ENCODE measurements at regions not wholly inside any gene's neighbourhood (a gene's known extent, or its start where the extent isn't known, plus 50 kb on each side); places are given as distances from the start of the nearest gene placed in this dataset.

GRCh38 chr4:4726051-4726450, 133.4 kb upstream of the MSX1 start:
- Histone ChIP-seq H4K20me1 (ENCODE audit: control insufficient read depth, extremely low read depth, insufficient read depth, low read length) (no peaks in the 10 kb centered on the region), H3K4me1 (ENCODE audit: control insufficient read depth, extremely low read depth, insufficient read depth, low read length) (no peaks in the 10 kb centered on the region), H3K36me3 (ENCODE audit: control insufficient read depth in 2 of 2, extremely low read depth in 1 of 2, insufficient read depth in 2 of 2, low read length in 2 of 2) (no peaks in the 10 kb centered on the region), H3K79me2 (ENCODE audit: control insufficient read depth, insufficient read depth, low read length) (no peaks in the 10 kb centered on the region), H2AFZ (ENCODE audit: control insufficient read depth, low read length) (no peak overlapping the region), H3K9me1 (ENCODE audit: control insufficient read depth, extremely low read depth, insufficient read depth, low read length) (no peaks in the 10 kb centered on the region), H3K4me2 (ENCODE audit: control insufficient read depth, extremely low read depth, insufficient read depth, low read depth, low read length) (no peak overlapping the region), H3K27ac (ENCODE audit: control insufficient read depth, insufficient read depth, low read length) (no peak overlapping the region), H3K4me3 (ENCODE audit: control insufficient read depth in 2 of 3, extremely low read depth in 1 of 3, insufficient read depth in 2 of 3, low read depth in 1 of 3, low read length in 3 of 3) (no peak overlapping the region), H3K9ac (ENCODE audit: control insufficient read depth, extremely low read depth, insufficient read depth, low read length) (no peak overlapping the region), H3K27me3 (ENCODE audit: control insufficient read depth, extremely low read depth, insufficient read depth, low read length) (no peaks in the 10 kb centered on the region), H3K9me3 (ENCODE audit: control insufficient read depth, low read depth, low read length) (peaks cover 8% of the 10 kb centered on the region)
- DNase-seq (ENCODE audit: low read depth, low spot score) (no peak), FAIRE-seq (no peak)
- TF ChIP-seq, protein P1, sequence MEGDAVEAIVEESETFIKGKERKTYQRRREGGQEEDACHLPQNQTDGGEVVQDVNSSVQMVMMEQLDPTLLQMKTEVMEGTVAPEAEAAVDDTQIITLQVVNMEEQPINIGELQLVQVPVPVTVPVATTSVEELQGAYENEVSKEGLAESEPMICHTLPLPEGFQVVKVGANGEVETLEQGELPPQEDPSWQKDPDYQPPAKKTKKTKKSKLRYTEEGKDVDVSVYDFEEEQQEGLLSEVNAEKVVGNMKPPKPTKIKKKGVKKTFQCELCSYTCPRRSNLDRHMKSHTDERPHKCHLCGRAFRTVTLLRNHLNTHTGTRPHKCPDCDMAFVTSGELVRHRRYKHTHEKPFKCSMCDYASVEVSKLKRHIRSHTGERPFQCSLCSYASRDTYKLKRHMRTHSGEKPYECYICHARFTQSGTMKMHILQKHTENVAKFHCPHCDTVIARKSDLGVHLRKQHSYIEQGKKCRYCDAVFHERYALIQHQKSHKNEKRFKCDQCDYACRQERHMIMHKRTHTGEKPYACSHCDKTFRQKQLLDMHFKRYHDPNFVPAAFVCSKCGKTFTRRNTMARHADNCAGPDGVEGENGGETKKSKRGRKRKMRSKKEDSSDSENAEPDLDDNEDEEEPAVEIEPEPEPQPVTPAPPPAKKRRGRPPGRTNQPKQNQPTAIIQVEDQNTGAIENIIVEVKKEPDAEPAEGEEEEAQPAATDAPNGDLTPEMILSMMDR (optimal IDR thresholded peaks at IDR 0.05 in 1 of 3, IDR thresholded peaks at IDR 0.05 in 1 of 3, conservative IDR thresholded peaks at IDR 0.05 in 1 of 3; ENCODE audit: extremely low read depth in 1 of 3, insufficient read depth in 2 of 3, low read length in 3 of 3), result peak; percentile 25 to 50 (median 43)
- TF ChIP-seq EZH2 (IDR thresholded peaks at IDR 0.05; ENCODE audit: low read length), result no peak
- dilution Hi-C loops (cut with MboI; ENCODE audit: extremely low pct_ligation_motif_present, low sequenced_read_pairs), result no loop called here

- Histone ChIP-seq H3K9me3 (ENCODE audit: control insufficient read depth, low read depth, low read length) (peaks cover 8% of the 10 kb centered on the region), H3K9ac (ENCODE audit: control insufficient read depth, extremely low read depth, insufficient read depth, low read length) (no peak overlapping the region), H3K4me2 (ENCODE audit: control insufficient read depth, extremely low read depth, insufficient read depth, low read depth, low read length) (no peak overlapping the region), H3K4me3 (ENCODE audit: control insufficient read depth in 2 of 3, extremely low read depth in 1 of 3, insufficient read depth in 2 of 3, low read depth in 1 of 3, low read length in 3 of 3) (no peak overlapping the region), H2AFZ (ENCODE audit: control insufficient read depth, low read length) (no peak overlapping the region), H3K79me2 (ENCODE audit: control insufficient read depth, insufficient read depth, low read length) (no peaks in the 10 kb centered on the region), H3K36me3 (ENCODE audit: control insufficient read depth in 2 of 2, extremely low read depth in 1 of 2, insufficient read depth in 2 of 2, low read length in 2 of 2) (no peaks in the 10 kb centered on the region), H3K9me1 (ENCODE audit: control insufficient read depth, extremely low read depth, insufficient read depth, low read length) (no peaks in the 10 kb centered on the region), H3K27me3 (ENCODE audit: control insufficient read depth, extremely low read depth, insufficient read depth, low read length) (no peaks in the 10 kb centered on the region), H3K4me1 (ENCODE audit: control insufficient read depth, extremely low read depth, insufficient read depth, low read length) (no peaks in the 10 kb centered on the region), H4K20me1 (ENCODE audit: control insufficient read depth, extremely low read depth, insufficient read depth, low read length) (no peaks in the 10 kb centered on the region), H3K27ac (ENCODE audit: control insufficient read depth, insufficient read depth, low read length) (no peak overlapping the region)
- FAIRE-seq (no peak), DNase-seq (ENCODE audit: low read depth, low spot score) (no peak)
- dilution Hi-C loops (cut with MboI; ENCODE audit: extremely low pct_ligation_motif_present, low sequenced_read_pairs), result no loop called here
- TF ChIP-seq, protein P1 (optimal IDR thresholded peaks at IDR 0.05 in 1 of 3, IDR thresholded peaks at IDR 0.05 in 1 of 3, conservative IDR thresholded peaks at IDR 0.05 in 1 of 3; ENCODE audit: extremely low read depth in 1 of 3, insufficient read depth in 2 of 3, low read length in 3 of 3), result no peak
- TF ChIP-seq EZH2 (IDR thresholded peaks at IDR 0.05; ENCODE audit: low read length), result no peak
Measured at GRCh38 chr4:4724321-4724720, 135.1 kb upstream of the MSX1 start.
